Testis (tissue), 2 donors: ENCODE measurements at regions not wholly inside any gene's neighbourhood (a gene's known extent, or its start where the extent isn't known, plus 50 kb on each side); places are given as distances from the start of the nearest gene placed in this dataset.
"Not testable (repeated sequence)": the region's sequence is repeated elsewhere in the genome, so short reads cannot be mapped to it uniquely, and the experiment has no call there.

Experiments
- DNase-seq: peaks from one replicate; pipeline ENCODE4 v3.0.0-alpha.2; 2019
- H3K27ac ChIP-seq, 2 donors: fragments of 200-600 bp; sonication (generic); one replicate each; pipeline ENCODE4 v1.5.1; 2019
- H3K27me3 ChIP-seq: fragments of 200-600 bp; sonication (generic); one replicate; pipeline ENCODE4 v1.5.1; 2019
- H3K36me3 ChIP-seq: fragments of 200-600 bp; sonication (generic); one replicate; pipeline ENCODE4 v1.5.1; 2017; ENCODE audit warnings: low read depth; ENCODE audit errors: missing control alignments
- H3K4me1 ChIP-seq: fragments of 200-600 bp; sonication (generic); one replicate; pipeline ENCODE4 v1.5.1; 2019
- H3K4me3 ChIP-seq, 2 donors: fragments of 200-600 bp; sonication (generic); one replicate each; pipeline ENCODE4 v1.5.1; 2017 to 2019
- H3K9me3 ChIP-seq: fragments of 200-600 bp; sonication (generic); one replicate; pipeline ENCODE4 v1.5.1; 2017
- POLR2A ChIP-seq: fragments of 450-650 bp; IDR thresholded peaks from one replicate; pipeline ENCODE4 v1.6.1; 2017; ENCODE audit warnings: antibody characterized with exemption, mild to moderate bottlenecking, moderate library complexity
- WGBS, 2 donors: methylation state at CpG; one replicate each; pipeline ENCODE4 v1.1.5; 2018; 5-methylcytosine and 5-hydroxymethylcytosine counted together
- intact Hi-C: fragments of 100-400 bp; cut with DNase I; formaldehyde crosslinking; loops from one replicate; pipeline ENCODE4 v1.15.1; 2023; ENCODE audit warnings: low total_unique reads
- TF ChIP-seq, protein P1 (sequence below), 3 experiments: fragments of 450-650 bp in 2 of 3; fragments of 200-600 bp in 1 of 3; sonication (generic) in 1 of 3; IDR thresholded peaks; one replicate each; pipeline ENCODE4 v1.5.1; 2016 to 2019; ENCODE audit warnings: antibody characterized with exemption in 3 of 3, mild to moderate bottlenecking in 2 of 3, moderate library complexity in 1 of 3

DNA sequence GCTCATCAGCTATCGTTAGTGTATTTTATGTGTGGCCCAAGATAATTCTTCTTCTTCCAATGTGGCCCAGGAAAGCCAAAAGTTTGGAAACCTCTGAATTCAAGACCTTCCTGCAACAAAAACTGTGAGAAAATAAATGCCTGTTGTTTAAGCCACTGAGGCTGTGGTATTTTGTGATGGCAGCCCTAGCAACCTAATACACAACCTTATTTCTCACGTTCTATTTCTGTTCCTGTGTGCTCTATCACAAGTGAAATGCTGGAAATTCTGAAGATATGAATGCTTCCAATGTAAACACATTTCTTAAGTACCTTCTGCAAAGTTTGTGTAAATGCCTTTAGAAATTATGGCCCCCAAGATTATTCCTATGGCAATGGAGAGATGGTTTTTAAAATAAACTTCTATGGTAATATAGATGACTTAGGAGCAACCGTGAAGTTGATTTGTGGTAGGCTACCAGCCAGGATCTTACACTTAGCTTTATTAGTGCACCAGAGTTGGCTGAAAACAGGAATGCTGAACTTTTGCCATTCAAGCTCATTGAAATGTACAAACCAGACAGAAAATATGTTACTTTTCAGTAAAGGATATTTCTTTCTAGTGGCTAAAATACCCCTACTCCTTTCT is 148.0 kb downstream of the USP46 start:
- DNase-seq, result no peak
- H3K9me3 ChIP-seq, result no peaks in the 10 kb centered on the region
- no peaks in the 10 kb centered on the region for H3K27me3 ChIP-seq
- intact Hi-C loops, result no loop called here
- no peaks in the 10 kb centered on the region for H3K36me3 ChIP-seq
- no peak overlapping the region for H3K27ac ChIP-seq
- no peak overlapping the region for H3K4me3 ChIP-seq
- TF ChIP-seq, protein P1, sequence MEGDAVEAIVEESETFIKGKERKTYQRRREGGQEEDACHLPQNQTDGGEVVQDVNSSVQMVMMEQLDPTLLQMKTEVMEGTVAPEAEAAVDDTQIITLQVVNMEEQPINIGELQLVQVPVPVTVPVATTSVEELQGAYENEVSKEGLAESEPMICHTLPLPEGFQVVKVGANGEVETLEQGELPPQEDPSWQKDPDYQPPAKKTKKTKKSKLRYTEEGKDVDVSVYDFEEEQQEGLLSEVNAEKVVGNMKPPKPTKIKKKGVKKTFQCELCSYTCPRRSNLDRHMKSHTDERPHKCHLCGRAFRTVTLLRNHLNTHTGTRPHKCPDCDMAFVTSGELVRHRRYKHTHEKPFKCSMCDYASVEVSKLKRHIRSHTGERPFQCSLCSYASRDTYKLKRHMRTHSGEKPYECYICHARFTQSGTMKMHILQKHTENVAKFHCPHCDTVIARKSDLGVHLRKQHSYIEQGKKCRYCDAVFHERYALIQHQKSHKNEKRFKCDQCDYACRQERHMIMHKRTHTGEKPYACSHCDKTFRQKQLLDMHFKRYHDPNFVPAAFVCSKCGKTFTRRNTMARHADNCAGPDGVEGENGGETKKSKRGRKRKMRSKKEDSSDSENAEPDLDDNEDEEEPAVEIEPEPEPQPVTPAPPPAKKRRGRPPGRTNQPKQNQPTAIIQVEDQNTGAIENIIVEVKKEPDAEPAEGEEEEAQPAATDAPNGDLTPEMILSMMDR (IDR thresholded peaks at IDR 0.05), result no peak
- no peak for TF ChIP-seq POLR2A
- H3K4me1 ChIP-seq, result peaks cover 14% of the 10 kb centered on the region
- 32 to 41% methylated on average over 3 of the region's 3 CpGs for WGBS, 2 donors

DNA sequence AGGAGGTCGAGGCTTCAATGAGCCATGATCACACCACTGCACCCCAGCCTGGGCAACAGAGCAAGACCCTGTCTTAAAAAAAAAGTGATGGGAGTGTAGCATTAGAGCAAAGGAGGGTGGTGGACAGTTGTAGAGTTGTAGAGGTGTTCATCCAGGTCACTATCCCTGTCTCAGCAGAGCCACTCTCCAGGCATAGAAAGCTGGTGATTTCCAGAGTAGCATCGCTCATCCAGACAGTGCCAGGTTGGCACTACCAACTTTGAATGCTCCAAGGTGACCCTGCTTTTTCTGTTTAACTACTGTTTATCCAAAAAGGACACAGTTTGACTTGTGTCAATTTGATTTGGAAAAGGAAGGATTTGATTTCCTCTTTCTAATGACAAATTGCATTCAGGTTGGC is 147.3 kb downstream of the USP46 start:
- no peaks in the 10 kb centered on the region for H3K27me3 ChIP-seq
- H3K4me3 ChIP-seq, result no peak overlapping the region
- intact Hi-C loops, result no loop called here
- WGBS, 2 donors, result 72 to 78% methylated on average over 2 of the region's 2 CpGs
- DNase-seq, result no peak
- peaks cover 14% of the 10 kb centered on the region for H3K4me1 ChIP-seq
- TF ChIP-seq, protein P1 (IDR thresholded peaks at IDR 0.05), result no peak
- TF ChIP-seq POLR2A, result no peak
- no peaks in the 10 kb centered on the region for H3K36me3 ChIP-seq
- no peaks in the 10 kb centered on the region for H3K9me3 ChIP-seq
- no peak overlapping the region for H3K27ac ChIP-seq

DNA sequence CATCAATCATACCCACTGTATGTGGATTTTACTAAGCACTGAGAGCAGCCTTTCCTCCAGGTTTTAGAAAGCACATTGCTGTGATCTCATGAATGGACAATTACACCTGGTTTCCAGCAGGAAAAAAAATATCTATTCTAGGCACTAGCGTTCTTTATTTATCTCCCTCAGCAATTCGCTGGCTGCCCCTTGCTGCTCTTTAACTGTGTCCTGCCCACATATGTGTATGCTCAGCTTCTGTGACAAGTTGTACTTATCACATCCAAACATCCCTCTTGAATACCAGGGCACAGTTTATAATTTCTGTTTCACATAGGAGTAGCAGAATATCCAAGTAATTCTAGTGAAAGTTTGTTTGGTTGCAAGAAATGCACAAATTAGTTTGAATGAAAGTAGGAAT is 146.8 kb downstream of the USP46 start:
- Histone ChIP-seq H3K36me3 (no peaks in the 10 kb centered on the region), H3K27me3 (no peaks in the 10 kb centered on the region), H3K4me3 (no peak overlapping the region), H3K9me3 (no peaks in the 10 kb centered on the region), H3K27ac (no peak overlapping the region), H3K4me1 (peaks cover 14% of the 10 kb centered on the region)
- 18 to 22% methylated on average over 2 of the region's 2 CpGs for WGBS, 2 donors
- TF ChIP-seq, protein P1 (IDR thresholded peaks at IDR 0.05), result no peak
- no peak for TF ChIP-seq POLR2A
- DNase-seq, result no peak
- intact Hi-C loops, result no loop called here

DNA sequence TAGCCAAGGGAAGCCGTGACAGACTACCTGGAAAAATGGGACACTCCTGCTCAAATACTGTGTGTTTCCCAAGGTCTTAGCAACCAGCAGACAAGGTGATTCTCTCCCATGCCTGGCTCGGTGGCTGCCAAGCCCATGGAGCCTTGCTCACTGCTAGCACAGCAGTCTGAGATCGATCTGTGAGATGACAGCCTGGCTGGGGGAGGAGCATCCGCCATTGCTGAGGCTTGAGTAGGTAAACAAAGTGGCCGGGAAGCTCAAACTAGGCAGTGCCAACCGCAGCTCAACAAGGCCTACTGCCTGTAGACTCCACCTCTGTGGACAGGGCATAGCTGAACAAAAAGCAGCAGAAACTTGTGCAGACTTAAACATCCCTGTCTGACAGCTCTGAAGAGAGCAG is 137.0 kb downstream of the USP46 start:
- H3K4me3 ChIP-seq, DNase-seq, H3K4me1 ChIP-seq, H3K36me3 ChIP-seq, H3K9me3 ChIP-seq, intact Hi-C loops, H3K27ac ChIP-seq, H3K27me3 ChIP-seq: not testable (repeated sequence)
- WGBS, 2 donors, result 44 to 69% methylated on average over 6 of the region's 6 CpGs

DNA sequence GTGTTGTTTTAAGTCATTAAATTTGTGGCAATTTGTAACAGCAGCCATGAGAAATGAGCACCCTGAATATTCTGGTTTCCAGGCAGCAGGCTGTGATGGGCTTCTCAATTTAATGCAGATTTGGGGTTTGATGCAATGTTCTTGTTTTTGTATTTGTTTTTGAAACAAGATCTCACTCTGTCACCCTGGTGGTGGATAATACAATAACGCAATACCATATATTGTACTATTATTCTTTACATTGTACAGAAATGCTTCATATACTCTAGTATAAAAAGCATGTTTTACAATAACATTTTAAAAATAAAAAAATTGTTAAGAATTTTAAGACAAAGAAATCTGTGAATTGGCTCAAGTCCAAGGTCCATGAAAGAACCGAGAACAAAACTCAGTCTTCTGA is 129.1 kb downstream of the USP46 start:
- TF ChIP-seq, protein P1 (IDR thresholded peaks at IDR 0.05), result no peak
- TF ChIP-seq POLR2A, result no peak
- Histone ChIP-seq H3K4me1 (no peaks in the 10 kb centered on the region), H3K9me3 (no peaks in the 10 kb centered on the region), H3K4me3 (no peak overlapping the region), H3K27ac (no peak overlapping the region), H3K27me3 (no peaks in the 10 kb centered on the region), H3K36me3 (no peaks in the 10 kb centered on the region)
- intact Hi-C loops, result no loop called here
- 58 to 65% methylated on average over 2 of the region's 2 CpGs for WGBS, 2 donors
- no peak for DNase-seq
